ENCODE measurements at regions not wholly inside any gene's neighbourhood (a gene's known extent, or its start where the extent isn't known, plus 50 kb on each side); places are given as distances from the start of the nearest gene placed in this dataset.

DNA sequence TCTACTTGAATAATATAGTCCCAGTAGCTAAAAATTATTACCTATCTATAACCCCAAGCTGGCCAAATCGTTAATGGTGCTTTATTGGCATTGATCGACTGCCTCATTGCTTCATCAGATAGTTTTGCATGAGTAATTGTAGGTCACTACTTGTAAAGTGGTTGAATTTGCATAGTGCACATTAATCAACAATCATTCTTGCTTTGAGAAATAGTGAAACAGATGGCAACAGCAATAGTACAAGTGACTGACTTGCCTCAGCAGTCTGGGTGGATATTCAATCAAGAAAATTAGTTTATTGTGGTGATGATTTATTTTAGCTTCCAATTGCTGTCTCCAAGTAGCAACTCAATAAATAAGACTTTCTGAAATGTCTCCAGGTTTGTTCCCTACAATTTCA lies 117.8 kb upstream of the NRXN1 start:
- POLR2A ChIA-PET: interaction anchor here in 1 of 2 donors (0.6 kb wide), 1 partner anchor 1919 kb away, joined by 13 read pairs; no protein-coding TSS in a partner anchor
- H3K4me1 ChIP-seq (ENCODE audit: control insufficient read depth in 1 of 2, extremely low read depth in 1 of 2, insufficient read depth in 2 of 2, low read length in 2 of 2): no peaks in the 10 kb centered on the region
- no peak overlapping the region for H3K27ac ChIP-seq (ENCODE audit: low read length)
- no peaks in the 10 kb centered on the region for H3K27me3 ChIP-seq (replicated peaks in 1 of 2; ENCODE audit: control insufficient read depth in 2 of 2, extremely low read depth in 1 of 2, insufficient read depth in 2 of 2, low read length in 1 of 2)
- Mint-ChIP-seq H3K27me3 (no peaks in the 10 kb centered on the region), H3K4me3 (no peak overlapping the region), H3K36me3 (no peaks in the 10 kb centered on the region), H3K27ac (no peak overlapping the region), H3K9me3 (peaks cover 0 to 17% (median 10%) of the 10 kb centered on the region in 3 donors), H3K4me1 (no peaks in the 10 kb centered on the region)
- ATAC-seq (replicated peaks in 1 of 4): no peak
- WGBS (ENCODE audit: insufficient coverage): no CpG with 5 or more reads among the region's 2 CpGs
- no peak overlapping the region for H3K4me3 ChIP-seq (ENCODE audit: control insufficient read depth in 1 of 2, extremely low read depth in 1 of 2, low read length in 1 of 2)
- CTCF ChIA-PET: no interaction called here
- DNase-seq: no peak
- no peaks in the 10 kb centered on the region for H3K9me3 ChIP-seq
- H3K36me3 ChIP-seq (ENCODE audit: control insufficient read depth in 2 of 2, extremely low read depth in 1 of 2, insufficient read depth in 1 of 2, low read length in 1 of 2): no peaks in the 10 kb centered on the region

- no peak overlapping the region for H3K27ac ChIP-seq (ENCODE audit: low read length)
- ATAC-seq (replicated peaks in 1 of 4): no peak
- no peaks in the 10 kb centered on the region for H3K4me1 Mint-ChIP-seq
- no peak overlapping the region for H3K4me3 ChIP-seq (ENCODE audit: control insufficient read depth in 1 of 2, extremely low read depth in 1 of 2, low read length in 1 of 2)
- H3K27me3 ChIP-seq (replicated peaks in 1 of 2; ENCODE audit: control insufficient read depth in 2 of 2, extremely low read depth in 1 of 2, insufficient read depth in 2 of 2, low read length in 1 of 2): no peaks in the 10 kb centered on the region
- H3K4me3 Mint-ChIP-seq: no peak overlapping the region
- POLR2A ChIA-PET: no interaction called here
- WGBS (ENCODE audit: insufficient coverage): no CpG with 5 or more reads among the region's 6 CpGs
- no peaks in the 10 kb centered on the region for H3K36me3 Mint-ChIP-seq
- no peaks in the 10 kb centered on the region for H3K4me1 ChIP-seq (ENCODE audit: control insufficient read depth in 1 of 2, extremely low read depth in 1 of 2, insufficient read depth in 2 of 2, low read length in 2 of 2)
- no peaks in the 10 kb centered on the region for H3K36me3 ChIP-seq (ENCODE audit: control insufficient read depth in 2 of 2, extremely low read depth in 1 of 2, insufficient read depth in 1 of 2, low read length in 1 of 2)
- H3K9me3 Mint-ChIP-seq: peaks cover 3 to 14% (median 12%) of the 10 kb centered on the region in 3 donors
- no peak overlapping the region for H3K27ac Mint-ChIP-seq
- CTCF ChIA-PET: no interaction called here
- H3K27me3 Mint-ChIP-seq: no peaks in the 10 kb centered on the region
- no peaks in the 10 kb centered on the region for H3K9me3 ChIP-seq
- no peak for DNase-seq
These were observed 113.8 kb upstream of the NRXN1 start for GRCh38 chr2:51145761-51146160.

- no peaks in the 10 kb centered on the region for H3K4me1 Mint-ChIP-seq
- peaks cover 3% of the 10 kb centered on the region for H3K9me3 ChIP-seq
- no CpG with 5 or more reads among the region's 3 CpGs for WGBS (ENCODE audit: insufficient coverage)
- H3K27me3 ChIP-seq (replicated peaks in 1 of 2; ENCODE audit: control insufficient read depth in 2 of 2, extremely low read depth in 1 of 2, insufficient read depth in 2 of 2, low read length in 1 of 2): no peaks in the 10 kb centered on the region
- no peak overlapping the region for H3K27ac Mint-ChIP-seq
- H3K9me3 Mint-ChIP-seq: peaks cover 7 to 18% (median 13%) of the 10 kb centered on the region in 3 donors
- no peaks in the 10 kb centered on the region for H3K27me3 Mint-ChIP-seq
- ChIA-PET POLR2A (interaction anchor here in 1 of 2 donors (0.5 kb wide), 1 partner anchor 845 kb away, joined by 4 read pairs; no protein-coding TSS in a partner anchor), CTCF (no interaction called here)
- H3K4me3 ChIP-seq (ENCODE audit: control insufficient read depth in 1 of 2, extremely low read depth in 1 of 2, low read length in 1 of 2): no peak overlapping the region
- H3K27ac ChIP-seq (ENCODE audit: low read length): no peak overlapping the region
- no peaks in the 10 kb centered on the region for H3K4me1 ChIP-seq (ENCODE audit: control insufficient read depth in 1 of 2, extremely low read depth in 1 of 2, insufficient read depth in 2 of 2, low read length in 2 of 2)
- H3K36me3 ChIP-seq (ENCODE audit: control insufficient read depth in 2 of 2, extremely low read depth in 1 of 2, insufficient read depth in 1 of 2, low read length in 1 of 2): no peaks in the 10 kb centered on the region
- H3K4me3 Mint-ChIP-seq: no peak overlapping the region
- no peak for ATAC-seq (replicated peaks in 1 of 4)
- no peak for DNase-seq
- H3K36me3 Mint-ChIP-seq: no peaks in the 10 kb centered on the region
These were observed 88.9 kb upstream of the NRXN1 start for GRCh38 chr2:51120754-51121280.

DNA sequence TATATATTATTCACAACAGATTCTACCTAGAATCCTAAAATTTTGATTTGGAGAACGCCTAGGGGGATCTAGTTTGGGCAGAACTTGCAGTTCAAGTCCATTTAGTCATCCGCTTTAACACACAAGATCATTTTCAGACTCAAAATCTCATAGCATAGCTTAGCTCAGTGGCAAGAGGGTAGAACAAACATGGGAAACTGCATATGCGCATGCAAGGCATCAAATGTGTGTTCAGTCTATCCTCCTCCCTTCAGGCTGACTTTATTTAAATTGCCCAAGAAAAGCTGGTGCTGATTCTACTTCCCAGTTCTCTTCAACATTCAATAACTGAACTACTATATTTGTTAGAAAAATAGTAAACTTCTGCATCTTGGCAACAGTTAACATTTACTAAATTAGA lies 79.6 kb upstream of the NRXN1 start:
- H3K4me3 ChIP-seq (ENCODE audit: control insufficient read depth in 1 of 2, extremely low read depth in 1 of 2, low read length in 1 of 2): no peak overlapping the region
- H3K9me3 ChIP-seq: no peaks in the 10 kb centered on the region
- H3K27me3 ChIP-seq (replicated peaks in 1 of 2; ENCODE audit: control insufficient read depth in 2 of 2, extremely low read depth in 1 of 2, insufficient read depth in 2 of 2, low read length in 1 of 2): no peaks in the 10 kb centered on the region
- ChIA-PET CTCF (no interaction called here), POLR2A (no interaction called here)
- Mint-ChIP-seq H3K9me3 (peaks cover 2 to 5% (median 5%) of the 10 kb centered on the region in 3 donors), H3K4me1 (no peaks in the 10 kb centered on the region), H3K36me3 (no peaks in the 10 kb centered on the region), H3K4me3 (no peak overlapping the region), H3K27me3 (no peaks in the 10 kb centered on the region), H3K27ac (no peak overlapping the region)
- H3K36me3 ChIP-seq (ENCODE audit: control insufficient read depth in 2 of 2, extremely low read depth in 1 of 2, insufficient read depth in 1 of 2, low read length in 1 of 2): no peaks in the 10 kb centered on the region
- DNase-seq (no peak), ATAC-seq (replicated peaks in 1 of 4) (no peak)
- H3K27ac ChIP-seq (ENCODE audit: low read length): no peak overlapping the region
- no CpG with 5 or more reads among the region's 3 CpGs for WGBS (ENCODE audit: insufficient coverage)
- no peaks in the 10 kb centered on the region for H3K4me1 ChIP-seq (ENCODE audit: control insufficient read depth in 1 of 2, extremely low read depth in 1 of 2, insufficient read depth in 2 of 2, low read length in 2 of 2)

DNA sequence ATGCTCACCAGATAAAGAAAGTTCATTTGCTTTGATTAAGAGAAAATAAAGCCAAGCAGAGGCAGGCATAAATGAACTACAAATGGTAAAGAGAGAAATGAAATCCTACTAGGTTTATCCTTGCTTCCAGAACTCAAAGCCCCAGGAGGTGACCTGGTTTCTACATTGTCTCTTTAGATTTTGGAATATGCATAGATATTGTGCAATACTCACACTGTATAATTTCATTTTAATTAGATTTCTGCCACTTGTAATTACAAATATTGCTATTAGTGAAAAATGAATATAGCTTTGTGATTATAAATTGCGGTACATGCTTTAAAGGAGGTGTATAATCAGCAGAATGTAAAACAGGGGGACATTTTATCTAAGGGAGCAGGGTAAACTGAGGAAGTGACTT lies 76.9 kb upstream of the NRXN1 start:
- Mint-ChIP-seq H3K9me3 (peaks cover 0 to 4% (median 2%) of the 10 kb centered on the region in 3 donors), H3K4me3 (no peak overlapping the region), H3K27ac (no peak overlapping the region), H3K36me3 (no peaks in the 10 kb centered on the region), H3K4me1 (no peaks in the 10 kb centered on the region), H3K27me3 (no peaks in the 10 kb centered on the region)
- Histone ChIP-seq H3K4me3 (ENCODE audit: control insufficient read depth in 1 of 2, extremely low read depth in 1 of 2, low read length in 1 of 2) (no peak overlapping the region), H3K9me3 (no peaks in the 10 kb centered on the region), H3K27me3 (replicated peaks in 1 of 2; ENCODE audit: control insufficient read depth in 2 of 2, extremely low read depth in 1 of 2, insufficient read depth in 2 of 2, low read length in 1 of 2) (no peaks in the 10 kb centered on the region), H3K4me1 (ENCODE audit: control insufficient read depth in 1 of 2, extremely low read depth in 1 of 2, insufficient read depth in 2 of 2, low read length in 2 of 2) (no peaks in the 10 kb centered on the region), H3K27ac (ENCODE audit: low read length) (no peak overlapping the region), H3K36me3 (ENCODE audit: control insufficient read depth in 2 of 2, extremely low read depth in 1 of 2, insufficient read depth in 1 of 2, low read length in 1 of 2) (no peaks in the 10 kb centered on the region)
- WGBS (ENCODE audit: insufficient coverage): 100% methylated on average over 1 of the region's 1 CpG
- DNase-seq (no peak), ATAC-seq (replicated peaks in 1 of 4) (no peak)
- ChIA-PET CTCF (no interaction called here), POLR2A (no interaction called here)

- Mint-ChIP-seq H3K9me3 (peaks cover 2 to 12% (median 7%) of the 10 kb centered on the region in 3 donors), H3K27ac (no peak overlapping the region), H3K4me3 (no peak overlapping the region), H3K36me3 (no peaks in the 10 kb centered on the region), H3K27me3 (no peaks in the 10 kb centered on the region), H3K4me1 (no peaks in the 10 kb centered on the region)
- ATAC-seq (replicated peaks in 1 of 4) (no peak), DNase-seq (no peak)
- Histone ChIP-seq H3K27me3 (replicated peaks in 1 of 2; ENCODE audit: control insufficient read depth in 2 of 2, extremely low read depth in 1 of 2, insufficient read depth in 2 of 2, low read length in 1 of 2) (no peaks in the 10 kb centered on the region), H3K4me1 (ENCODE audit: control insufficient read depth in 1 of 2, extremely low read depth in 1 of 2, insufficient read depth in 2 of 2, low read length in 2 of 2) (no peaks in the 10 kb centered on the region), H3K4me3 (ENCODE audit: control insufficient read depth in 1 of 2, extremely low read depth in 1 of 2, low read length in 1 of 2) (no peak overlapping the region), H3K36me3 (ENCODE audit: control insufficient read depth in 2 of 2, extremely low read depth in 1 of 2, insufficient read depth in 1 of 2, low read length in 1 of 2) (no peaks in the 10 kb centered on the region), H3K27ac (ENCODE audit: low read length) (no peak overlapping the region), H3K9me3 (no peaks in the 10 kb centered on the region)
- ChIA-PET POLR2A (no interaction called here), CTCF (no interaction called here)
- 14% methylated on average over 1 of the region's 2 CpGs for WGBS (ENCODE audit: insufficient coverage)
These were observed 75.9 kb upstream of the NRXN1 start for GRCh38 chr2:51107841-51108240.

- no peaks in the 10 kb centered on the region for H3K4me1 ChIP-seq (ENCODE audit: control insufficient read depth in 1 of 2, extremely low read depth in 1 of 2, insufficient read depth in 2 of 2, low read length in 2 of 2)
- no peak overlapping the region for H3K27ac ChIP-seq (ENCODE audit: low read length)
- ATAC-seq (replicated peaks in 1 of 4) (no peak), DNase-seq (no peak)
- CTCF ChIA-PET: no interaction called here
- Mint-ChIP-seq H3K36me3 (no peaks in the 10 kb centered on the region), H3K4me3 (no peak overlapping the region), H3K27ac (no peak overlapping the region), H3K9me3 (peaks cover 2 to 16% (median 10%) of the 10 kb centered on the region in 3 donors), H3K4me1 (no peaks in the 10 kb centered on the region), H3K27me3 (no peaks in the 10 kb centered on the region)
- POLR2A ChIA-PET: no interaction called here
- H3K27me3 ChIP-seq (replicated peaks in 1 of 2; ENCODE audit: control insufficient read depth in 2 of 2, extremely low read depth in 1 of 2, insufficient read depth in 2 of 2, low read length in 1 of 2): no peaks in the 10 kb centered on the region
- no peaks in the 10 kb centered on the region for H3K9me3 ChIP-seq
- no peaks in the 10 kb centered on the region for H3K36me3 ChIP-seq (ENCODE audit: control insufficient read depth in 2 of 2, extremely low read depth in 1 of 2, insufficient read depth in 1 of 2, low read length in 1 of 2)
- no CpG with 5 or more reads among the region's 2 CpGs for WGBS (ENCODE audit: insufficient coverage)
- H3K4me3 ChIP-seq (ENCODE audit: control insufficient read depth in 1 of 2, extremely low read depth in 1 of 2, low read length in 1 of 2): no peak overlapping the region
These were observed 73.9 kb upstream of the NRXN1 start for GRCh38 chr2:51105811-51106210.
